DND-41 (cell line): ENCODE measurements at regions not wholly inside any gene's neighbourhood (a gene's known extent, or its start where the extent isn't known, plus 50 kb on each side); places are given as distances from the start of the nearest gene placed in this dataset.

Source experiments
- EZH2 ChIP-seq: IDR thresholded peaks from 3 replicates; pipeline ENCODE4 v1.6.1; 2012; ENCODE audit warnings: borderline replicate concordance, low read depth, mild to moderate bottlenecking, moderate library complexity, low read length, inconsistent platforms; ENCODE audit not compliant: severe bottlenecking
- TF ChIP-seq, protein P1 (sequence below): IDR thresholded peaks from 2 replicates; pipeline ENCODE4 v1.5.1; 2012; ENCODE audit warnings: borderline replicate concordance, low read length, moderate library complexity, mild to moderate bottlenecking; ENCODE audit not compliant: poor library complexity, severe bottlenecking; ENCODE audit errors: extremely low read depth

- TF ChIP-seq EZH2, result no peak
- TF ChIP-seq, protein P1, sequence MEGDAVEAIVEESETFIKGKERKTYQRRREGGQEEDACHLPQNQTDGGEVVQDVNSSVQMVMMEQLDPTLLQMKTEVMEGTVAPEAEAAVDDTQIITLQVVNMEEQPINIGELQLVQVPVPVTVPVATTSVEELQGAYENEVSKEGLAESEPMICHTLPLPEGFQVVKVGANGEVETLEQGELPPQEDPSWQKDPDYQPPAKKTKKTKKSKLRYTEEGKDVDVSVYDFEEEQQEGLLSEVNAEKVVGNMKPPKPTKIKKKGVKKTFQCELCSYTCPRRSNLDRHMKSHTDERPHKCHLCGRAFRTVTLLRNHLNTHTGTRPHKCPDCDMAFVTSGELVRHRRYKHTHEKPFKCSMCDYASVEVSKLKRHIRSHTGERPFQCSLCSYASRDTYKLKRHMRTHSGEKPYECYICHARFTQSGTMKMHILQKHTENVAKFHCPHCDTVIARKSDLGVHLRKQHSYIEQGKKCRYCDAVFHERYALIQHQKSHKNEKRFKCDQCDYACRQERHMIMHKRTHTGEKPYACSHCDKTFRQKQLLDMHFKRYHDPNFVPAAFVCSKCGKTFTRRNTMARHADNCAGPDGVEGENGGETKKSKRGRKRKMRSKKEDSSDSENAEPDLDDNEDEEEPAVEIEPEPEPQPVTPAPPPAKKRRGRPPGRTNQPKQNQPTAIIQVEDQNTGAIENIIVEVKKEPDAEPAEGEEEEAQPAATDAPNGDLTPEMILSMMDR, result no peak
Measured at GRCh38 chrX:125926295-125926694, 239.8 kb downstream of the DCAF12L2 start.
